HG02938 (cell line): ENCODE measurements at regions not wholly inside any gene's neighbourhood (a gene's known extent, or its start where the extent isn't known, plus 50 kb on each side); places are given as distances from the start of the nearest gene placed in this dataset.
"Not testable (repeated sequence)": the region's sequence is repeated elsewhere in the genome, so short reads cannot be mapped to it uniquely, and the experiment has no call there.

Experiments used
- ATAC-seq: cut with Tn5 transposase; IDR thresholded peaks from one replicate; pipeline ENCODE4 v1.9.1; 2021; ENCODE audit warnings: mild to moderate bottlenecking, moderate library complexity; ENCODE audit not compliant: unreplicated experiment

DNA sequence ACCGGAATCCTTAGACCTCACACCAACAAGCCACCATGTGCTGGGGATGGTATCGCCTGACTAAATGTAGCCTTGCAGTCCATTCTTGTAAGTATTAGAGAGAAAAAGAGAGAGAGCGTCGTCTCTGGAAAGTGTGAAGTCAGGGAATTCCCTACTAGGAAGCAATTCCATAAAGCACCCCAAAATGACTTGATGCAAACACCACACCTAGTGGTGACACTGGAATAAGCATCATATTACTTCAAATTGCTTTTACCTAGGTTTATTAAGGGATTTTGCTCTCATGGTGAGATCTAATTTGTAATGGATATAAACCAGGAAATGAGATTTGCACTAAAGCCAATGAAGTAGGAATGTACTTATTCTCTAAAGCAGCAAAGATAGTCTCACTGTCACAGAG is 111.4 kb upstream of the METTL9 start:
- not testable (repeated sequence) for ATAC-seq

DNA sequence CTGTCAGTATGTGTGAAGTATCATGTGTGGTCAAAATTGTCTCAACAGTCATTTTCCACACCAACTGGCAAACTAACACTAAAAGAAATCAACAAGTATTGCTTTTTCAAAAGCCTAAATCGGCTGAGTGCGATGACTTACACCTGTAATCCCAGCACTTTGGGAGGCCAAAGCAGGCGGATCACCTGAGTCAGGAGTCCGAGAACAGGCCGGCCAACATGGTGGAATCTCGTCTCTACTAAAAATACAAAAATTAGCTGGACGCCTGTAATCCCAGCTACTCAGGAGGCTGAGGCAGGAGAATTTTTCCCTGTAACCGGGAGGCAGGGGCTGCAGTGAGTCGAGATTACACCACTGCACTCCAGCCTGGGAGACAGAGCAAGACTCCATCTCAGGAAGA is 100.3 kb upstream of the METTL9 start:
- ATAC-seq = not testable (repeated sequence)

DNA sequence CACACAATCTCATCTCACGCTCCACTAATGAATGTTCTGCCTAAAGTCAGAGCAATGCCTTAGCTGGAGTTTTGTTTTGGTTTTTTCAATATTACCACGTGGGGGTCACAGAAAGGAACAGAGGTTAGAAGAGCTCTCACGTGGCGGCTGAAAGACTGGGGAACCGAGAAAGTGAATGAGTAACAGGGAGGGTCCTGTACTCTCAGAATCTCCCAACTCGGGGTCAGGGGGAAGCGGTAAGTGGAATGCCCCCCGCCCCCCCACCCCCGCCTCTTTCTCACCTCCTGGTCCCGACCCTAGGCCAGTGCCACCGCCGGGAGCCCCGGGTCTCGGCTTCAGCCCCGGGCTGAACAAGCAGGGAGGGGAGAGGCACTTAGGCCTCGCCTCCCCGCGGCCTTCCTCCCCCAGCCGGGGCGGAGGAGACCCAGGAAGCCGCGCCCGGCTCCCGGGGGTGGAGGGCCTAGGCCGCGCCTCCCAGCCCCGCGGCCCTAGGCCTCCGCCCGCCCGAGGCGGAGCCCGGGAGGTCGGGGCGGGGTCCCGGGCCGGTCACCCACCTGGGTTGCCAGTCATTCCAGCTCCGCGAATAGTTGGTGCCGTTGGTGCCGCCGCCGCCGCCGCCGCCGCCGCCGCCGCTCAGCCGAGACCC is 98.0 kb upstream of the METTL9 start:
- ATAC-seq = peak; percentile 38

DNA sequence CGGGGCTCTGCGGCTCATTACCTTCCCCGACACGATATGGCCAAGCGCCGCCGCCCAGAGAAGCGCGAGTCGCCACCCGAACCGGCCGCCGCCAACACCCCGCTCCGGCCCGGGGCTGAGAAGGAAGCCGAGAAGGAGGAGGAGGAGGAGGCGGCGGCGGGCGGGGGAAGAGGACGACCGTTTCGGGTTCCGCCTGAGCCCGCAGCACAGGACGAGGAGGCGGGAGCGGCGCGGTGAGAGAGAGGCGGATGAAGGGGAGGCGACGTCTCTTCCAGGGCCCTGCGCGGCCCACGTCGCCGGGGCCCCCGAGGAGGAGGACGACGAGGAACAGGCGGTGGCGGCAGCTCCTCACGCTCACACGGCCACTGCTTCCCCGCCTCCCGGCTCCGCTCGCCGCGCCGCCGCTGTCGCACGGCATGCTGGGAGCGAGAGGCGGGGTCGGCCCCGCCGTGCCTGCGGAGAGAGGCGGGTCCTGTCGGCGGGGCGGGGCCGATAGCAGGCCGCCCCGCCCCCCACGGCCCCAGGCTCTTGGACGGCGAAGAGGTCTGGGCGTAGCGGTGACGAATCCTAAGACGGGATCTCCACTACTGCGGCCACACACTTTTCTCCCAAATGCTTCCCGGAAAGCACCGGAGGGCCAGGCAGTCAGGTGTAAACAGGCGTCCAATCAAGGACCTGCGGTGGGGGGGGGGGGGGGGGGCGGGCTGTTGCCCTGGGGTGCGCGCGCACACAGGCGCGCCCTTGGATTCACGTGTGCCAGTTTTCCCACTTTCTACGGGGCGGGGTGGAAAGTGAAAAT is 97.3 kb upstream of the METTL9 start:
- peak; percentile 60 for ATAC-seq

DNA sequence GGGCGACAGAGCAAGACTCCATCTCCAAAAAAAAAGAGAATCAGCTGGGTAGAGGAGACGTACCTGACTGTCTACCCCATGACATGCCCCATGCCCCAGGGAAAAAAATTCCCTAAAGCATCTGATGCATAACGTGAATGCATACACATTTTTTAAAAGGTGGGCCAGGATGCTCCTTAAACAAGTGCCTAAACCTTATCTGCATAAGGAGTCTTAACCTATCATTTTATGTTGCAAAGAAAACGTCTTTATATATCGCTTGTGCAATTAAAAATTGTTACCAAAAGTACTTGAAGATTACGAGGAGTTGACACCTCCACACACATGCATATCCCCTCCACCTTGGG is 95.8 kb upstream of the METTL9 start:
- ATAC-seq = not testable (repeated sequence)

DNA sequence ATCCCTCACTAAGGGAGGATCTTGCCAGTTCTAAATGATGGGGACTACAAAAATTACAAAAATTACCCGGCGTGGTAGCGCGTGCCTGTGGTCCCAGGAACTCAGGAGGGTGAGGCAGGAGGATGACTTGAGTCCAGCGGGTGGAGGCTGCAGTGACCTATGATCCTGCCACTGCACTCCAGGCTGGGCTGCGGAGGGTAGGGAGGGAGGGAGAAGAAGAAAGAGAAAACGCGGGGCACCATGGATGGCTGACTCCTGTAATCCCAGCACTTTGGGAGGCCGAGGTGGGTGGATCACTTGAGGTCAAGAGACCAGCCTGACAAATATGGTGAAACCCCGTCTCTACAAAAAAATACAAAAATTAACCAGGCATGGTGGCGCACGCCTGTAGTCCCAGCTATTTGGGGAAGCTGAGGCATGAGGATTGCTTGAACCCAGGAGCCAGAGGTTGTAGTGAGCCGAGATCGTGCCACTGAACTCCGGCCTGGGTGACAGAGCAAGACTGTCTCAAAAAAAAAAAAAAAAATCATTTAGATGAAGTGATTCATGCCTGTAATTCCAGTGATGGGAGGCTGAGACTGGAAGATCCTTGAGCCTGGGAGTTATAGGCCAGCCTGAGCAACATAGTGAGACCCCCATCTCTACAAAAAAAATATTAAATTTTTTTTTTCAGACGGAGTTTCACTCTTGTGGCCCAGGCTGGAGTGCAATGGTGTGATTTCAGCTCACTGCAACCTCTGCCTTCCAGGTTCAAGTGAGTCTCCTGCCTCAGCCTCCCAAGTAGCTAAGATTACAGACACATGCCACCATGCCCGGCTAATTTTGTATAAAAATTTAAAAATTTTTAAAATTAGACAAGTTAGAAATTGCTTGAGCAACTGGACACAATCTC is 95.2 kb upstream of the METTL9 start:
- not testable (repeated sequence) for ATAC-seq

DNA sequence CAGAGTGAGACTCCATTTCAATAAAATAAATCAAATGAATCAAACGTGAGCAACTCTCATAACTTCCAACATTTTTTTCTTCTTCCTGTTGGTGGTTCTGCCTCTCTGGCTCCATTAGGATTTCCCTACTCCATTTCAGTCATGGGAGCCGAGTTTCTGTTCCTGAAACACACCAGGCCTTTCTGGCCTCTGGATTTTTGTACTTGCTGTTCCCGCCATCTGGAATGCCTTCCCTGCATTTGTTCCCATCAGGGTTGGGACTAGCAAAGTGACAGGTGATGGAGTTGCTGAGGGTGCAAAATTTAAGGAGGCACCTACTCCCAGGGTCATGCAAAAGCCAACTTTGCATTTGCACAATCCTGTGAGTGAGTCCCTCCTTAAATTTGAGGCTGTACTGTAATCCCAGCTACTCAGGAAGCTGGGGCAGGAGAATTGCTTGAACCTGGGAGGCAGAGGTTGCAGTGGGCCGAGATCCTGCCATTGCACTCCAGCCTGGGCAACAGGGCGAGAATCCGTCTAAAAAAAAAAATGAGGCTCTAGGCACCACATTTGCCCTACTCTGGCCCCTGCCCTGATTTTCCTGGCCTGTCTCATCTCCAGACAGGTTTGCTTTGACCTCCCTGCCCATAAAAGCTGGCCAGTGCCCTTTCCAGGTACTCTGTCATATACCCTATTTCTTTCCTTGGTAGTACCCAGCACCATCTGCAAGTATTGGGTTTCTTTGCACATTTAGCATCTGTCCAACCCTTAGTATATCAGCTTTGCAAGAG is 93.4 kb upstream of the METTL9 start:
- ATAC-seq = not testable (repeated sequence)

DNA sequence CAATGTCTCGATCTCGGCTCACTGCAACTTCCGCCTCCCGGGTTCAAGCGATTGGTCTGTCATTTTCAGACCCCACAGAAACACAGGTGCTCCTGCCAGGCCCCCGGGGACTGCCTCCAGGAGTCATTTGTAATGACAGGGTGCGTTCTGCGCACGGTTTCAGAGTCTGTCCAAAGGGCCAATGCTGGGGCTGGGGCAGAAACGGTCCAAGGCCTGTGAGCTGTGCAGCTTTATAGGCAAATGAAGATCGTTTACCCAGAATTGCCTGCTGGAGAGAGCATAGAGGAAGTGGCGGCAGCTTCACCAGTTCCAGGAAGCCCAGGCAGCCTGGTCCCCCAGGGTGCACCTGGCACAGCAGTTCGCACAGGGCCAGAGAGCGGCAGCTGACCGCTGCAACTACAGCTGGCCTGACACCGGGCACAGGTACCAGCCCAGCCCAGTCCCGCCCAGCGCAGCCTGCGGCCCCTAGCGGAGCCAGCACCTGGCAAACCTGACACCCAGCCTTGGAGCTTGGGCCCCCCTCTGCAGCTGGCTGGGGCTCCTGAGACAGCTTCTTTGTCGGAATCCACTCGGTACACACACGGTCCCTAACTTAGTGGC is 92.4 kb upstream of the METTL9 start:
- ATAC-seq = peak; percentile 50

DNA sequence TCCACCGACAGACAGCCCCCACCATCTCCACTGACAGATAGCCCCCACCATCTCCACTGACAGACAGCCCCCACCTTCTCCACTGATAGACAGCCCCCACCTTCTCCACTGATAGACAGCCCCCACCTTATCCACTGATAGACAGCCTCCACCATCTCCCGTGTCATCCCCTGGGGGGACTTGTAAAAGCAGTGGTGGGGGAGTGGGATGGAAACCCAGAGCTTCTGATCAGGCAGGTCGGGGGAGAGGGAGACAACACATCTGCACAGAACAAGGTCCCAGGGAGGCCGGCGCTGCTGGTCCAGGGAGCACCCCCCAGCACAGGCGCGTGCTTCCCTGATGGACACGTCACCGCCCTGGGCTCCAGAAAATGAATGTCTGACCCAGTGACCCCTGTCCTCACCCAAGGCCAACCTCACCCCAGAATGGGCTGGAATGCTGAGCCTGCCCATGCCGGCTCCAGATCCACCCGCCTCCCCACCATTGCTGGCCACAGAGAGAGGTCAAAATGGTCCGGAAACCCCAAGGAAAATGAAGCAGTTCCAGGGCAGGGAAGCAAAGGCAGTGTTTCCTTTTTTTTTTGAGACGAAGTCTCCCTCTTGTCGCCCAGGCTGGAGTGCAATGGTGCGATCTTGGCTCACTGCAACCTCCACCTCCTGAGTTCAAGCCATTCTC is 91.6 kb upstream of the METTL9 start:
- not testable (repeated sequence) for ATAC-seq

DNA sequence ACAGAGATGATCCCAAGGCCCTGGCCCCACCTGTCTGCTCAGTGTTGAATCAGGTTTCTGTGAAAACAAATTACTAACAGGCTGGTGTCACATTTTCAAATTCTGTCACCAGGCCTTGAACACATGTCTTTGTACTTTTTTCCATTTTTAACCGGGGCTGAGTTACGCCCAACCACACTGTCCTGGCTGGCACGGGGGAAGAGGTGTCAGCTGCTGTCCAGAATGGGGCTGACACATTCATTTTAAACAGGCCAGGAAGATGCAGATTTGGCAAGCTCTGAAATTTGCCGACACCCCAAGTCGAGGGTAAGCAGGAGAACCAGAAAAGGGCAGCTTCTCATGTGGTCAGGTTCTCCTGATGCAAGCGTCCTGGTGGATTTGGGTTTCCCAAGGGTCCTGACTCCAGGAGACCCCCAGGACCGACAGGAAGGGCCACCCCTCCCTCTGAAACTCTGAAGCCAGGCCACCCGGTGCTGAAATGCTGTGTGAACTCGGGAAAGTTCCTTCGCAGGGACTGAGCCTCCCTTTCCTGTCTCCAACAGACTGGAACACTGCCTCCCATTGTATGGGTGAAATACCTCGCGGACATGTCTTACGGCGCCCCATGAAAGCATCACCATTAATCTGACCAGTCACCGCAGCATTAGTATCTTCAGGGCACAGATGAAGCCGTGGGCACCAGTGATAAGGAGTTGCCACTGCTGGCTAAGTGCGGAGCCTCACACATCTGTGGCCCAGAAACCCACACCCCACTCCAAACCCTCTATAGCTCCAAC is 90.5 kb upstream of the METTL9 start:
- ATAC-seq = not testable (repeated sequence)

DNA sequence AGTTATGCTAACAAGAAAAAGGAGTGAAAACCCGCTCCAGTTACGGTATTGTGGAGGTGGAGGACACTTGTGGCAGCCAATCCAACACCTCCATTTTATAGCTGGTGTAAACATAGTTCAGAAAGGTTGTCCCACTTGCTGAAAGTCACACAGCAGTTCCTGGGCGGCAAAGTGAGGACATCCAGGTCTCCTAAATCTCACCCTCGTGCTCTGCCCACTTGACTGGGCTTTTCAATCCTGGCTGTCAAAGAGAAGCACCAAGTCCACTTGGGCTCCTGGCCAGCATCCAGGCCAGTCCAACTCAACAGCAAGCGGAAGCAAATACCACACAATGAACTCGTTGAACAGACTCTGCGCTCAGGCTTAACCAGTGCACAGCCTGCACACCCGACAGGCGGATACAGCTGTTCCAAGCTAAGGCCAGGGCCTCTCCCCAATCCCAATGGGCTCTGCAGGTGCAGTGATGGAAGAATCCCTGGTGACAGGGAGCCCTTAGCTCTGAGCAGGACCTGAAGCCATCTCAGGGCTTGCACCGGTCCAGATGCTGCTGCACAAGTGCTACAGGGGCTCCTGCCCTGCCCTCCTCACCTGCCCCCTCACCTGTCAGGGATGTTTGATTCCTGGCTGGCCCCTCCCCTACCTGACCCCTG is 89.8 kb upstream of the METTL9 start:
- not testable (repeated sequence) for ATAC-seq

DNA sequence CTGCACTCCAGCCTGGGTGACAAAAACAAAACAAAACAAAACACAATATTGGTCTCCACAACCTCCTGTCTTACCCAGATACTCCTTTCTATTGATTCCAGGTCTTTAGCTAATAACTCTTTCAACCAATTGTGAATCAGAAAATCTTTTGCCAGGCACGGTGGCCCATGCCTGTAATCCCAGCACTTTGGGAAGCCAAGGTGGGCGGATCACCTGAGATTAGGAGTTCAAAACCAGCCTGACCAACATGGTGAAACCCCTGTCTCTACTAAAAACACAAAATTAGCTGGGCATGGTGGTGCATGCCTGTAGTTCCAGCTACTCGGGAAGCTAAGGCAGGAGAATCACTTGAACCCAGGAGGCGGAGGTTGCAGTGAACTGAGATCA is 88.5 kb upstream of the METTL9 start:
- ATAC-seq = not testable (repeated sequence)

DNA sequence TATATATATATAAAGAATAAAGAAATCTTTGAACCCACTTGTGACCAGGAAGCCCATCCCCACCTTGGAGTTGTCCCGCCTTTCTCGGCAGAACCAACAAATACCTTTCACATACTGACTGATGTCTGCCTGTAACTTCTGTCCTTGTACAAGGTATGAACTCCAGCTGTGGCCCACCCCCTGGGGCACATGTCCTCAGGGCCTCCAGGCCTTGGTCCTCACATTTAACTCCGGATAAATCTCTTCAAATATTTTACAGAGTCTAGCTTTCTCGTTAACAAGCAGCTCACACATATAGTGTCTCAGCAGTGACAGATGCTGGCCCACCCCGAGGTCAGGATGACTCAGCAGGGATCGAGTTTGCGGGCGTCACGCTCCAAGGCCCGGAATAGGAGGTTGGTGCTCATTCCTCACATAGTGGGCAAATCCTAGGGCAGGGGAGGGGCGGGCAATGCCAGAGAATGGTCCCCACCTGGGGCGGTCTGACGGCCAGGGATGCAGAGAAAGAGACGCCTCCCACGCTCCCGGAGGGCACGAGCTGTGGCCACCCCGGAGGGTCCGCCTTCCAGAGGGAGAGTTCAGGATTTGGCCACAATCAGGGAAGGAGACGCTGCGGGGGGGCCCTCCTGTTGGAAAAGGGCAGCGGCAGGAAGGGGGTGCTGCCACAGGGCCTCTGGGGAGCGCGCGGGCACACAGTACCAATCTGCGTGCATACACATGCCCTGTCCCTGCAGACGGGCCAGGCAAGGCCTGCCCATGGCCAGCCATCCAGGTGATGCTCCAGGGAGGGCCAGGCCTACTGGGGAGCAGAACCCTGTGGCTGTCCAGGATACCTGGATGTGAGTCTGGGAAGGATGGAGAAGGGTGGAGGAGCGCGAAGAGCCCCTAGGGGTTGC is 87.8 kb upstream of the METTL9 start:
- not testable (repeated sequence) for ATAC-seq

DNA sequence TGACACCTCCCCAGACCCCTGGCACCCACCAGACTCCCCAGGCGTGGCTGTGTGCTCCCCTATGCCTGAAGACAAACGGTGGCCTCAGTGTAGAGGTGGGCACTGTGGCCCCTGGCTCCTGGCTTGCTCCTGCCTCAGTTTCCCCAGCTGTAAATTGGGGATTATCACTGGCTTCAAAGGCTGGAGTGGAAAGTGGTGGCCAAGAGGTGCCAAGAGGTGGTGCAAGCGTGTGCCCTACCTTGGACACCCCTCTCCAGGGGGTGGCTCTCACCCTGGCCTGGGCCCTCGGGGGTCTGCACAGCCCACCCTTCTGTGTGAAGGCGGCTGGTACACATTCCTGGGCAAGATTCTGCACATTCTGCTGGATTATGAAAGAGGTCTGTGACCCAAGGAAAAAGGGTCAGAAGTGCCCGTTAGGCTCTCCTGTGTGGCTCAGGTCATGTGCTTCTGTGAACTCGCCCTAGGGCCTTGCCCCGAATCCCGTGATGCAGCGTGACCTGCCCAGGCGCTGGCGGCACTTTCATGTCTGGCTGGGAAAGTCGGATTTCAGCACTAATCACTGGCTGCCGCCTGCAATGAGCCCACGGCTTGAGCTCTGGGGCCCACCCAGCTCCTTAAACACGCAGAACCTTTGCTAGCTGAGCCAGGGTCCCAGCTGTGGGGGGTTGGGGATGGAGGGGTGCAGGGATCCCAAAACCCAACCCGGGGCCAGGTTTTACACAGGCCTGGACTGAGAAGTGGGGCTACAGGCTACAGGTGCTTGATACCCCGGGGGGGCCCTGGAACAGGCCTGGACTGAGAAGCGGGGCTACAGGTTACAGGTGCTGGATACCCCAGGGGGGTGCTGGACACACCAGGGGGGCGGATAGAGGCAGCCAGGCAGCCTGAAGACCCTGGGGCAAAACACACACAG is 86.8 kb upstream of the METTL9 start:
- not testable (repeated sequence) for ATAC-seq

DNA sequence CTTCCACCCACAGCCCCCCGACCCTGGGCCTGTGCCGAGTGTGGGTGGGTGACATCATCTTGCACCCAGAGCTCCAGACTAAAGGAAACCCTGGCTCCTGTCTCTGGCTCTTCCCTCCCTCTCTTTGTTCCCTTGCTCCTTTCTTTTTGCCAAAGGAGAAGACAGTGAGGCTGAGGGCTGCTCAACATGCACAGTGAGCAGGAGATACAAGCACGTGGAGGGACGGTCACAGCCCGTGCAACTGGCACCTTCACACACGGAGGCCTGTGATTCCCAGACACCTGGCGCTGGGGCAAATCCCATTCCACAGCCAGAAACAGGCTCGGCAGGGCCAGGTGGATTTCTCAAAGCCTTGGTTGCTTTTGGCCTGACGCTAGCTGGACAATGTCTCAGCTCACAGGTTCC is 86.0 kb upstream of the METTL9 start:
- not testable (repeated sequence) for ATAC-seq

DNA sequence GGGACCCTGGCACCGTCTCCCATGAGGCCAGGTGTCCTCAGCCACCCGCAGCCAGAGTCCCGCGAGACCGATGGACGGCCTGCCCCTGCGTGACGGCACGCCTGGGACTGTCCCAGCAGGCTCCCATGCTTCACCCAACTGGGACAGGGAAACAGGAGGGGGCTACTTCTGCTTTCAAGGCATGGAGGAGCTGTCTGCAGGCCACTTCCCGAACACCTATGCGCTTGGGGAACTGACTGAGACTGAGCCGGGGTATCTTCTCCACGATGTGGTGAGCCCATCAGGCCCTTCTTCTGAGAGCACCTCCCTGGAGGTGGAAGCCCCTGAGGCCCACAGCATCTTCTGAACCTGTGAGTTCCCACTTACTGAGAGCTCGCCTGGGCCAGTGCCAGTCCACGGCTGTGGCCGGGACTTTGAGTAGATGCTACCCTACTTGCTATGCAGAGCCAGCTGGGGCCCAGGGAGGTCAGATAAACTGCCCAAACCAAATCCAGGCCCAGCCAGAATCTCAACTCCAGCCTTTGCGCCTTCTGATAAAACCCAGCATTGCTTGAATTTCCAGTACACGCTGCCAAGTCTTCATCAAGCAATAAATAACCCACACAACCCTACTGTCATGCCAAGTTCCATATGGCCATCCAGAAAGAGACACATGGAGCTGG is 85.4 kb upstream of the METTL9 start:
- not testable (repeated sequence) for ATAC-seq
